Left renal pelvis (tissue), 4 donors: ENCODE measurements at regions not wholly inside any gene's neighbourhood (a gene's known extent, or its start where the extent isn't known, plus 50 kb on each side); places are given as distances from the start of the nearest gene placed in this dataset.

Experiments used
- DNase-seq, 4 donors: peaks; one replicate each; pipeline ENCODE4 v3.0.0-alpha.2; 2013; ENCODE audit warnings: low read depth in 4 of 4, low spot score in 3 of 4

DNA sequence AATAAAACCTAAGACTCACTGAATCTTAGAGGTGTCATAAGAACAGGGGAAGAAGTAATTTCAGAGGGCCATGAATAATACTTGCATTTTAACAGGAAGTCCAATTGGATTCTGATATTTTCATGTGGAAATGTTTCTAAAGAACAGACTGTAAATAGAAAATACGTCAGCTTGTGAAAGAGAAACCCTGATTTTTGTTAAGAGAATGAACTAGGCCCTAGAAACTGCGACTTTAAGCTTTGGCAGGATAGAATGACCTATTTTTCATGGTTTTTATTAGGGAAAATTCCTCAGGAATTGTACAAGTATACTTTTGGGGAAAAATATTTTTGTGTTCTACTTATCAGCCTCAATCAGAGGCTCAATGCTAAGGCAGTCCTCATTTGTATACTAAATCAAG, 215.5 kb upstream of the ACTBL2 start:
- no peak for DNase-seq

- no peak for DNase-seq
These were observed 214.4 kb upstream of the ACTBL2 start for GRCh38 chr5:57696825-57697570.

GRCh38 chr5:57696389-57696769, 213.8 kb upstream of the ACTBL2 start:
- DNase-seq: no peak

DNA sequence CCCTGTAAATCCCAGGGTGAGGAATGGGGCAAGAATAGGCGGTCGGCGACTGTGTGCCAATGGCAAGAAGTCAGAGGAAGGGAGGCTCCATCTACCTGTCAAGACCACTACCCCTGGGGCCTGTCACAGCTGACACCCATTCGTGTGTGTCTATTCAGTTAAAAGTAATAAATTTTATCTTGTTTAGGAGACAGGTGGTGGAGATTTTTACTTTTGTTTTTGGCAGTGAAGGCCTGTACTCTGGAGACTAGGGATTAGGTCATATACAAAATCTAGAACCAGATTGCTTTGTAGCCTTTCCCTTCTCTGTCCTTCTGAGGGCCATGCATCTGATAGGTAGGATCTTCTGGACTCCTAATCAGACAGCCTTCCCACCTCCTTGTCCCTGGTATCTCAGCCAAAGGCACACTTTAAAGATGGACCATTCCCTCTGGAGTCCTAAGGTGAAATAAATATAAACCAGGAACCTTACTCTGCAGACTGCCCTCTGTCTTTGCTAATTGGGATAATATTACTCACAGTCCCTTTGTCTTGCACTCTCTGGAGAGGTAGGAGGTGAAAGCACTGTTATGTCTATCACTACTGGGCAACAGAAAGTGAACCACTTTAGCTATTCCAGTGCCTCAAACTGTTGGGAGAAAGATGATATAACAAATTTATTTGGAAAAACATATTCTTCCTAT, 213.2 kb upstream of the ACTBL2 start:
- no peak for DNase-seq

DNA sequence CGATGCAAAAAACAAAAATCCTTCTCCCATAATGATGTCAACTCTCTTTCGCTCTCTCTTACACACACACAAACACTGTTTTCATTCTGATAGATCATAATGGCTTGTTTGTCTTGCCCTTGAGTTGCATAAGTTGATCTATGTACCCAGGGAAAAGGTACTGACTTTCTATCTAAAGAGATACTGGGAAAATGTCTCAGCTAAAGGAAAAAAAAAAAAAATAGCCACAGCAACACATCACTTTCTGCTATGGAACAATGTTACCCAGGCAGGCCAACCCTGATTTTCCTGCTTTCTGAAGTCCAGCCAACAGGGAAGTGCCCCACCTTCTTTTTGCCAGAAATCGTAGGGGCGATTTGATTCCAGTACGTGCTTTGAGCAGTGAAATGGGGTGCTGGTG, 212.6 kb upstream of the ACTBL2 start:
- DNase-seq: no peak

GRCh38 chr5:57693488-57694305, 211.1 kb upstream of the ACTBL2 start:
- DNase-seq: no peak

DNA sequence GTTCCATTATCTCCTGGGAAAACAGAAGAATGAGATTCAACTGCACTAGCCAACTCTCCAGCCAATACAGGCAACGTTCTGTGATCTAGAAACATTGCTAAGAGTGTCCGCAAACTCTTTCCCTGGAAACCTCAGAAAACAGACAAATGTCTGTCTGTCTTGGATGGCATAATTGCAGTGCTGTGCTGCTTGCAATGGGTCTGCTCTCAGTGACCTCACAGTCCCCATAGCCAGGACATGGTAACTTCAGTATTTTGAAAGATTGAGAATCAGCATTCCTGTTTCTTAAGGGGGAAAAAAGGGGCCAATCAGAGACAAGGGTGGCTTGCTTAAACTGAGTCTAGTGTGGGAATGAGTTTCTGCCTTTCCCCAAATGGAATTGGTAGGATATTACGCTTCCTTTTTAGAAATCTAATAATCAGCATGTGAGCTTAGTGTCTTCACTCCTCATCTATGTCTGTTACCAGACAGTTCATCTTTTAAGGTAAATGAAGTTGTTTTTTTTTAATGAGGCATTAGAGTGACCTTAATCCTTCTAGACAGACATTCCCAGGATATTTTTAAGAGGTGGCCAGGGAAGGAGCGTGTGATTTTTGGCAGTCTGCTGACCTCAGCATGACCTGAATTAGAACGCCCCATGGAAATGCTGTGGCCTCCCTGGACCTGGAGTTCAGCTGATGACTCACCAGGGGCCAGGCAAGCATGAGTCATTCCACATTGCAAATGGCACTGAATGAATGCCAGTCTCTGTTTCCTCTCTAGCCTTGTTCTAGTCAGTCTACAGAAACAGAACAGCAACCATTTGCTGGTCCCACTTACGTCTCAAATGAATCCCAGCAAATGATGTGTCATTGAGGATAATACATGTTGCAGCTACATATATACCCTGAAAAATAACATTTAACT, 210.2 kb upstream of the ACTBL2 start:
- no peak for DNase-seq

DNA sequence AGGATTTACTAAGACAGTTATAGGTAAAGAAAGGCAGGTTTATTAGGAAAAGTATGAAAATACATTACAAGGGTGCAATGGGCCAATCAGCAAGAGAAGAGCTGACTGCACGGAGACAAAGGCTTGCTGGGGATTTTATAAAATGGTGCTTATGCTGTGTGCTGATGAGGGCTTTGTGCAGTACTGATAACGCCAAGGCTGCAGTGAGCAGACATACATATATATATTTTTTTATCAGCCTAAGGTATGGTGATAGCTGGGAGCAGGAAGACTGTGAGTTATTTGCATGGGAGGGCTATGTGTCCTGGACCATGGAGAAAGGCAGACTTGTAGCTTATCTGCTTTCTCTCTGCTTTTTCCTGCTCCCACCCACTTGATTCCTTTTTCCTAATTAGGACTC, 208.1 kb upstream of the ACTBL2 start:
- no peak for DNase-seq

GRCh38 chr5:57687596-57687995, 205.0 kb upstream of the ACTBL2 start:
- no peak for DNase-seq

DNA sequence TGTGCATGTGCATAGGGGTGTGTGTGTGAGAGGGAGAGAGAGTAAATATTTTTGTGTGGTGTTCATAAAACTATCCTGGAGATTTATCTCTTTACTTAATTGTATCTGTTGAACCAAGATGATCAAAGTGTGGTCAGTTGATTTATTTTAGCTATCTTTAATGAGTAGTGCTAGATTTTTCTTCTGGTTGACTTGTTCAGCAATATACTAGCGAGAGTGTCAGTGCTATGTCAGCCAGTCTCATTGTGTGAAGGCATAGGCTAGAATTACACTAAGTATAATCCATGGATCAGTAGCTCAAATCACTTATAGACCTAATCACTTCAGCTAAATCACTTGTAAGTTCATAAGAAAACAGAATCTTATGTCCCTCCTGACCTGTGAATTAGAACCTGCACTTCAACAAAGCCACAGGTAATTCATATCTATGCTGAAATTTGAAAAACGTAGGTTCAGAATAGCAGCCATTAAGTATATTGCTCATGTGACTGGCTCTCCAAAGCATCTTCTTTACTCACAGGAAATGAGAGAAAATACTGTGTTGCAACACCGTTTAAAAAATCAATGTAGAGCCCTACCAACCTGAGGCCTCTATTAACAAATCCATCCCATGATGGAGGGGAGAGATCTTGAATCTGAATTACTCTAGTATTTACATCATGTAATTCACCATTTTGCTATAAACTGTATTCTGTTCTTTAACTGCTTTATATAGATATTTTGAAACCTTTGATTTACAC, 203.1 kb upstream of the ACTBL2 start:
- peak in 1 of 4 donors; percentile 30 for DNase-seq

DNA sequence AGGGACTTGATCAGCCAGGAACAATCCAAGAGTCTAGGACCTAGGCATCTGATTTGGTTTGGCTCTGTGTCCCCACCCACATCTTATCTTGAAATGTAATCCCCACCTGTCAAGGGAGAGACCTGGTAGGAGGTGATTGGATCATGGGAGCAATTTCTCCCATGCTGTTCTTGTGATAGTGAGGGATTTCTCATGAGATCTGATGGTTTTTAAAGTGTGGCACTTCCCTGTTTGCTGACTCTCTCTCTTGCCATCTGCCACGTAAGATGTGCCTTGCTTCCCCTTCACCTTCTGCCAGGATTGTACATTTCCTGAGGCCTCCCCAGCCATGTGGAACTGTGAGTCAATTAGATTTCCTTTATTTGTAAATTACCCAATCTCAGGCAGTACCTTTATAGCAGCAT, 201.7 kb upstream of the ACTBL2 start:
- no peak for DNase-seq

DNA sequence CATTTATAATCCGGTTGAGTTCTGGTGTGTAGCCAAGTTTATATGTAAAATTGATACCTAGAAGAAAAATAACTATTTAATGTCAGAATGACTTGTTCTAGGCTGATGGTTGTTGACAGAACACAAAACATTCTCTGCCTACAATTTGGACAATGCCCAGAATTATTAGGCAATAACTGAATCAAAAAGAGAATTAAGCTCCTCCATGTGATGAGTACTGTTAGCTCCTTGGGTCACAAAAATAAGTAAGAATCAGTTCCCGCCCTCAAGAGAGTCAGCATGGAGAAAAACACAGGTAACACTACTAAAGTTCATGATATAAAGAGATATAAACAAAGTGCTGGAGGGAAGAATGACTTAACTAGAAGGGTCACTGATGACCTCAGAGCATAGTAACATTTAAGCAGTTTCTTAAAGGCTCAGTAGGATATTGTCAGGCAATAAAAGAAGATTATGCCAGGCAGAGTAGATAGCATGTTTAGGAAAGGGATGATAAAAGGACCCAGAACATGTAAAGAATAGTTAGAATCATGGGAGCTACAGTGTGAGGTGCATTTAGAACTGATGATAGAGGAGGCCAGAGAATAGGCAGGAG, 200.5 kb upstream of the ACTBL2 start:
- DNase-seq: no peak

DNA sequence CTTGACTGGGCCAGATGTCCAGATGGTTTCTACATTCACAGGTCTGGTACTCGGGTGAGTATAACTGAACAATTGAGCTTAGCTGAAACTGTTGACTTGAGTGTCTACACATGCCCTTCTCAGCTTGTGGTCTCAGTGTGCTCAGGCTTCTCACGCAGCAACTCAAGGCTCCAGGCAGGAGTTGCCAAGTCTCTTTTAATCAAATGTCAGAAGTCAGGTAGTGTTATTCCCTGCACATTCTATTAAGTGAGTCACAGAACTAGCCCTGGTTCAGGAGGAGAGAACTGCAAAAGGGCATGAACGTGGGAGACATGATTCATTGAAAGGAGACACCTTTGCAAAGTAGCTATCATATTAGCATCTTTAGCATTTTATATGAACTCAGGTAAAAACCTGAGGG, 199.3 kb upstream of the ACTBL2 start:
- no peak for DNase-seq

DNA sequence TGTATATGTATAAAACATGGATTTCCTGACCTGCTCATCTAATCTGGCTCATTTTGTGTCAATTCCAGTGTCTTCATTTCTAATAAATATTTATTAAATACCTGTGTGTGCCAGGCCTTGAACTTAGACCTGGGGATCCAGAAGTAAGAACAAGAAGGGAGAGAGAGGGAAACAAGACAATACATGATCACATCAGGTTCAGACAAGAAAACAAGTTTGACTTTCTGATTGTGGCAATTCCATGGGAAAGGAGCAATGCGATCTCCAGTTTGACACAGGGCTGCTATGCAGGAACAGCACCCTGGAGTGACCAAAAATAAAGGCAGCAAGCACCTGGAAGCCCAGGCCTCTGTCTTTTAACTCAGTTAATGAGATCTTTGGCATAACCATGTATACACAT, 198.1 kb upstream of the ACTBL2 start:
- DNase-seq: no peak

DNA sequence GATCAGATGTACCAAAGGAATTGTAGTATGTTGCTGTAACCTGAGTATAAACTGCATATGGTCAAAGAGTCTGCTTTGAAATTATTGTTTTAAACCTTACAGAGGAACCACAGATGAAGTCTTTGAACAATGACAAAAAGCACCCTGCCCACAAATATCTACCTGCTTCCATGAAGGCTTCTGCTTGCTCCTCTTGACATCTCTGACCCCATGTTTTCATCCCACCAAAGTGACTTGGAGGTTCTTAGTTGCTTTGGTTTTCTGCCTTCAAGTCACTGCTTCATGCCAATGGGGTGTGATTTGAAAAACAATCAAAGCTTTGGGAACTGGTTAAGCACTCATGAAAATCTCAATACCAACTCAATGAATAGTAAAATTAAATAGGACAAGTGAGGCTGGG, 194.6 kb upstream of the ACTBL2 start:
- no peak for DNase-seq

DNA sequence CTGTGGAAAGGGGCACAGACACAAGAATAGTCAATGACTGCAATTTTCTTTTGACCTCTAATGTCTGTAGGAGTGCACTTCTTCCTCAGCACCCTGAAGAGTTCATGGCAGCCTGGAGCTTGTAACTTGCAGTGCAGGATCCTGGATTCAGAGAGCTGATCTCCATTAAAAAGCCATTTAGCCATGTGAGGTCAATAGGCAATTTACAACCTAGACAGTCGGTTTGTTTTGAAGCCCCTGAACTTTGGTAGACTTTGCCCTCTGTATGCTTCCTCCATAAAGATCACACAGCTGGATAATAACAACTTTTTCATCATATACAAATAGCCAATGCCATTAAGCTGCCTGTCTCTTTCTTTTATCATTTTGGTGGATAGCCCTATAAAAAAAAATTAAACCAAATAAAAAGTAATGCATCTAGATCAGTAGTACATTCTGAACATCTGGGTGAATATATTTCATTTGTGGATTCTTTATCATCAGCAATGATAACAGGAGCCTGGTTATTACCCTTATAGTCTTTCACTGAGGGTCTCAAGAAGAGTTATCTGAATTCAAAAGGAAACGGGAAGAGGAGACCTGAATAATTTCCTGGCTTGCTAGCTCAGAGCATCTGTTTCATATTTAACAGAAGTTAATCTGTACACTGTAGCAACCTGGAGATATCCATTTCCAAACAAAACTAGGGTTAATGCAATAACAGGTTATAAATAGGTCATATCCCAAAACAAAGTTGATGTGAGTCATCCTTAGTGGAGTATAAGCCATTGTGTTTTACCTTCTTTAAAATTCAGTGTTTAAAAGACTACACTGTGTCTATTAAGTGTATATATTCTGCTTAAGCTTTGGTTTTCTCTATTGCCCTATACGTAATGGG, 193.8 kb upstream of the ACTBL2 start:
- DNase-seq: peak; percentile 41 to 47 (median 46)

DNA sequence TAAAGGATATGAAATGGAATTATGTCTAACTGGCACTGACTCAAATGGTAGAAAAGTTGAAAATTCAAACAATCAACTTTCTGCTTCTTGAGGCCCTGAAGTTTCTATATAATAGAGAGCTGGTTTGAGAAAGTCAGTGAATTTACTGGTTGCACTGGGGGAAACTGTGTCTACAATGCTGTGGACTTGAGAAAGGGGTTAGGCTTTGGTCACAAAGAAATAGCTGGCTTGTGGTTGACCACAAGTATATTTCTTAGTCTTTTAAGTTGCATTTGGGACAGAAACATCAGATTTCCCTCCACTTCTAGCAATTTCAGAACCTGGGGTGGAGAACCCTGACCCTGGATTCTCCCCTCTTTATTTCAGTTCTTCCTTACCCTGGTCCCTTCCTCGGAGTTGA, 192.6 kb upstream of the ACTBL2 start:
- DNase-seq: no peak

GRCh38 chr5:57671371-57671770, 188.8 kb upstream of the ACTBL2 start:
- no peak for DNase-seq

- DNase-seq: no peak
These were observed 184.0 kb upstream of the ACTBL2 start for GRCh38 chr5:57666582-57666981.
